ENCODE measurements at regions not wholly inside any gene's neighbourhood (a gene's known extent, or its start where the extent isn't known, plus 50 kb on each side); places are given as distances from the start of the nearest gene placed in this dataset.

GRCh38 chr12:77569876-77570275, 260.8 kb upstream of the NAV3 start:
- DNase-seq: no peak

- DNase-seq: no peak
Measured at GRCh38 chr12:77560714-77561113, 270.0 kb upstream of the NAV3 start.

GRCh38 chr12:77559400-77560074, 271.2 kb upstream of the NAV3 start:
- no peak for DNase-seq

GRCh38 chr12:77555074-77555473, 275.6 kb upstream of the NAV3 start:
- no peak for DNase-seq

DNA sequence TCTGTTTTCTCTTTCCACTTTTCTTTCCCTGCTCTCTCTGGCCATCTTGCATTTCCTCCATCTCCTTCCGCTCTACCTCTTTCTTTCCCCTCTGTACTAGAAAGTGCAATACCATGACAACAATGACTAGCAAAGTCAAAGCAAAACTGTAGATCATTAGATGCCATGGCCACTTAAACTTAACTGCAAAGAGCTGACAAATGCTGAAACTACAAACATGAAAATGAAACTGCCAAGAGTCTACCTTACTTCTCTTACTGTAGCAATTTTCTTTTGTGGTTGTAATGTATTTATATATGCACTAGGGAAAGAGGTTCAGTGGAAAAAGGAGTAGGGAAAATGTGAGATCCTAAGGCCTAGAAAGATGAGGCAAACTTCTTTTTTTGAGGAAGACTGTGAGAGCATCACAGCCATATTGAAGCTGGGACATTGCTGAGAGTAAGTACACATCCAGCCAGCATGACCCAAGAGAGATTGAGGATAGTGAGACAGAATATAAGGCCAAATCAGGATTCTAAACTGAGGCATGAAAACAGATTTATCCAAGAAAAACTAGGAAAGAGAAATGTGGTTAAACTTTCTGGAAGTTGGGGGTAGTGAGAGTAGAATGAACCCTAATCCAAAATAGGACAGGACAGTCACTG, 276.6 kb upstream of the NAV3 start:
- DNase-seq: no peak

DNA sequence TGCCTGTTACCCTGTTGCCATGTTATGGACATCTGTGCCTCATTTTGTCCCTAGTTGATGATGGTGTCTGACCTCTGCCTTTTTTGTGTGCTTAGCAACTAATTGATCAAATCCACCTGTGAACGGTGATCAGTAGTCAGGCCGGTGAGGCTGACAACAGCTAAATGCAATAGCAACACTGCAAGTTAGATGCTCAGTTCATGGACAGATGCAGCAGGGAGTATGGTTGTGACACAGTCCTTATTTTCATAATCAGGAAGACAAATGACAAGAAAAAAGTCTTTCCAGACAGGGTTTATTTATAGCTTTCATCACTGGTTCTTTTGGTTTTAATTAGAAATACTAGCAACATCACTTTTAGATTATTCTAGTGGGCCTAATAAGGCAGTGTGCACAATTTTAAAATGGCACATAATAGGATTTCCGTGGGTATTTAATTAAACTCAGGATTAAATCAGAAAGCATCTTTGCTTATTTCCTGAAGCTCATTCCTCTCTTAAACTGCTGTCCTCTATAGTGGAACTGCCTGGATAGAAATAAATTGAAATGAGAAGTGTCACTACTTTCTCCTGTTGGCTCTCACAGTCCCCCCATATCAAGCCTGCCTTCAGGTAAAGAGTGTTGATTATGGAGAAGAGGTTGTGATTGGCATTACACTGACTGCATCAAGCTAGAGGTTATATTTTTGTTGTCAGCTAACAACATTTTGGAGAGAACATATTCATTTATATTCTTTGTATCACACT, 281.1 kb upstream of the NAV3 start:
- DNase-seq: no peak

DNA sequence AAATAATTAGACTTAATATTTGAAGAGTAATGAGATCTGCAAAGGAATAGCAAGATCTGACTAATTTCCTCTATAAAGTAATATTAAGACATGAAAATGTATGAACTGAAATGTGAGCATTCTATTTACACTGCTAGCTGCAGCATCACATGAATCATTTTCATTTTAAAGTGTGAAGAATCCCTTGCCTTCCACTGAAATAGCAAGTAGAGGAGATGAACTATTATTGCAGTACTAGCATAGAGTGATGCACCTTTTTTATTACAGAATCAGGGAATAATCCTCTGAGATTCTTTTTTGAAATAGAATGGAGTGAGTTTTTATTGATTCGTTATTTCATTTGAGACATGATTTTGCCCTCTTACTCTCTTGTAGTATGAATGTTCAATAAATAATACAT, 281.9 kb upstream of the NAV3 start:
- no peak for DNase-seq

GRCh38 chr12:77540097-77540496, 290.6 kb upstream of the NAV3 start:
- no peak for DNase-seq

GRCh38 chr12:77537663-77538062, 293.0 kb upstream of the NAV3 start:
- peak in 3 of 4 experiments; percentile 1 to 5 (median 2) for DNase-seq

DNA sequence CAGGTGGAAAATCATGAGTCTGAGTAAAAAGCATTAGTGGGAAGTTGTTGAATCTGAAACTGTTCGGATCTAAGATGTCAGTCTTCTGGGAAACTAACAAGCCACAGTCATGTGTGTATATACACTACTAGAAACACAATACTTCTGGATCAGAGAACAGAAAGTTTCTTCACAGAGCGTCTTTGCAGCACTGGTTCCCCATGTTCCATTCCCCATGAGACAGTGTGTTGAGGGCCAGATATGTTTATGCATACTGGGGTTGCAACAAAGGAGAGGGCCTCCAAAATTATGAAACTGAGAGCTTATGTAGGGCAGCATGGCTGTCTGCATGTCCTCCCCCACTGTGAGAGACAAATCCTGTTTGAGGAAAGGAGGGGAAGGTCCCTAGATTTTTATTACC, 295.0 kb upstream of the NAV3 start:
- DNase-seq: no peak

DNA sequence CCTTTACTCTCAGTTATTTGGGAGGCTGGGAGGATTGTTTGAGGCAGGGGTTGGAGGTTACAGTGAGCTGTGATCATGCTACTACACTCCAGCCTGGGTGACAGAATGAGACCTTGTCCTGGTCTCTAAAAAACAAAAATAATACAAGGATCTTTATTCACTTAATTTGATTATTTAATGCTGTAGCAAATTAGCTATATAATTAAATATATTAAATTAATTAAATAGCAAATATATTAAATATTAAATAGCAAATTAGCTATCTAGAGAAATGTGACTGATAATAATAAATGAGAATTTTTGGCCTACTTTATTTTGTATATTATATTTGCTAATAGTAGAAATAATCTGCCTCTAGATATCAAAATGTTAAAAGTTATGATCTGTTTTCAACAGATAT, 298.8 kb upstream of the NAV3 start:
- DNase-seq: no peak

DNA sequence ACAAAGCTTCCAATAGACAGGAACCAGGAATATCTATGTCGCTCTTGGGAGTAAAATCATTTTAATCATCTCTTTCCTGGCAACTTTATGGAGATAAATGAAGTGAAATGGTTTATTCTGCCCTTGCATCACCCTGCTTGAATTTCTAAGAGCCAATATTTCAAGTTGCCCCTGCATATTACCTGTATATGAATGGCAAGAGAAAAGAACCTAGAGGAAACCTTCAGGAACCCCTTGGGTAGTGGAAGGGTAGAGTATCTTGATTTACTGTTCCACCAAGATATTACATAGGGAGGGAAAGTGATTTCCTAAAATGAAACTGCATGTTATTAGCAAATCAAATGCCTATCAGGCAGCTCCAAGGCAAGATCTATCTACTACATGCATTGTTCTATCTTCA, 308.4 kb upstream of the NAV3 start:
- no peak for DNase-seq

DNA sequence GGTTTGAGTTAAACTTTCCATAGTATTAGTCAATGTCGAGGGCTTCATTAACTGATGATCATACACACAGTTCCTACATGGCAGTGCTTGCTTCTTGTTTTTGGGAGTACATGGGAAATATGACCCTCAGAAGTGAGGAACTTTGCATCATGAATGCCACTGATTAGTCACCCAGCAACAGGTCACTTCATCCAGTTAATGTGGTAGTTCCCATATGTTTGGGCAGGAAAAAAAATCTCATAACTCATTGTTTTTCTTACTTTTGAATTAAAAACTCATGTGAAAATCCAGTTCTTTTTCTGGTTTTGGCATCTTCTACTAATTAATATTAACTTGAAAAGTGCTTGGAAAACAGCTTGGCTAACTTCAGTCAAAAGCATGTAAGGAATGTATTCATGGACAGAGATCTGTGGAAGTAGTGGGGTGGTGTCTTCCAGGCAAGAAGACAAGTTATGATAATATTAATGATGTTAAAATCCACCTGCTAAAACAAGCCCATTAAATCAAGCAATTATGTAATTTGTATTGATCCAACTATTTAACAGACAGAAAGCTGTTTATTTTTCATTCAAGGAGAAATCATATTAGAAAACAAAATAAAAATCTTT, 309.1 kb upstream of the NAV3 start:
- no peak for DNase-seq

GRCh38 chr12:77514511-77514910, 316.2 kb upstream of the NAV3 start:
- DNase-seq: no peak

GRCh38 chr12:77510985-77511384, 319.7 kb upstream of the NAV3 start:
- no peak for DNase-seq

GRCh38 chr12:77504466-77504865, 326.2 kb upstream of the NAV3 start:
- no peak for DNase-seq

- DNase-seq: no peak
Measured at GRCh38 chr12:77500089-77500488, 330.6 kb upstream of the NAV3 start.

DNA sequence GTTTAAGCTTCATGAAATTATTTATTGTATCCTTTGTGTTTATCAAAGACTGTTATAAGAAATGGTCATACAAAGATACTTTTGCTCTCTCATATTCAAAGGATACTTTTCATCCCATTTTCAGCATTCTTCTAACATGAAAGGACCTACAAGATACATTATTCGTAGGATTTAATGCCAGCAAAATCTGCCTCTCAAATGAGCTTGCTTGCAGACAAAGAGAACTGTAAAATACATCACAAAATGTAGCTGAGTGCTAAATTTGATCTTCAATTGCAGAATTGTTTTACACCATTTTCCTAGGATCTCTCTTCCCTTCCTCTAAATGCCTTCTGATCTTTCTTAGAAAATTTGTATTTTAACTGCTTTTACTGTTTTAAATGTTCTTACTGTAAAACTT, 333.0 kb upstream of the NAV3 start:
- DNase-seq: no peak

DNA sequence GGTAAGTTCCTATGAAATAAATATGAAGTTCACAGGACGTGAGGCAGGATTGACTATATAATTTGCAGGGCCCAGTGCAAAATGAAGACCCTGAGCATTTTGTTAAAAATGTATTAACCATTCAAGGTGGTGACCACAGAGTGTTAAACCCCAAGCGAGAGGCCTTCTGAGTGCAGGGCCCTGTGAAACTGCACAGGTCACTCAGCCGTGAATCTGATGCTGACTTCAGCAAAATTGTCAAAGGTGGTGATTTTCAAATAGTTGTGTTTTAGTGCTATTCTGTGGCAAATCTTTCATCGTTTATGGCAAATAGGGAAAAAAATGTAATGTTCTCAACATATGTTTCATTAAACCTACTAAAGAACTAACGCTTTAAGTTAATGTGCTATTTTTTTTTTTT, 334.0 kb upstream of the NAV3 start:
- DNase-seq: no peak

DNA sequence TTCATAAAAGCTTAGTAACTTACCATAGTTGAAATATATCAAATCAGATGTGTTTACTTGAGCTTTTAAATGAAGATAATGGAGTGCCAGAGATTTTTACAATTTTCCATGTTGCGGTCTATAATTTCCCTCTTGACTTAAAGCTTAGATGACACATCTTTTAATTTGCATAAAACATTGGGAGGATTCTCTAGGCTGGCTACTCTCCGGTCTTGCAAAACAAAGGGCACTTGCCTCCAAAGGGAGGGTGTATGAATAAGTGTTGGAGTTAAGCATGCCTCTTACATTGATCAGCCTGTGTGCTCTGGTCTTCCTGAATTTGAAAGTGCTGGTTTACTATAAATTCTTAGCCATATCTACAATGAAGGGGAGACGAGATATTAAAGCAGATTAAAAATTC, 336.4 kb upstream of the NAV3 start:
- DNase-seq: no peak

- DNase-seq: no peak
Measured at GRCh38 chr12:77493302-77494168, 337.2 kb upstream of the NAV3 start.

DNA sequence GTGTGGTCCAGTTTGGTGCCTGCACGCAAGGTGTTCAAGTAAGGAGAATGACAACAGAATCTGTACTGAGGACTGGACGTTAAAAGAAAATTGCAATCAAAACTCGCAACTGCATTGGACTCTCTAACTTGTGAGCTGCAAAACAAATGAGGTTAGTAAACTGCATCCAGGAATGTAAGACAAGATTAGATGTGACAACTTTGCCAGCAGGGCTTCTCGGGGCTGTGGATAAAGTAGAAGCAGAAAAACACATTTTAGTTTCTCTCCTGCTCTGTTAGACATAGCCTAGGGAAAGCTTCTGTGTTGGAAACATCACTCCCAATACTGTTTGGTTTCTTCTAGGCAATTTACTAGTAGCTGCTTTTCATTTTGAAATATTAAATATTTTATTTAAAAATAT, 338.2 kb upstream of the NAV3 start:
- no peak for DNase-seq
